SK-N-SH treated with all-trans-retinoic acid at 6 μM for 48 hours (cell line): ENCODE measurements at regions not wholly inside any gene's neighbourhood (a gene's known extent, or its start where the extent isn't known, plus 50 kb on each side); places are given as distances from the start of the nearest gene placed in this dataset.
"Not testable (repeated sequence)": the region's sequence is repeated elsewhere in the genome, so short reads cannot be mapped to it uniquely, and the experiment has no call there.

ENCODE experiments used
- CSDC2 ChIP-seq: fragments of 250-450 bp; sonication (Bioruptor Pico); IDR thresholded peaks from 2 replicates; pipeline ENCODE4 v1.5.0; 2020; ENCODE audit warnings: mild to moderate bottlenecking, moderate library complexity
- TCF4 ChIP-seq: fragments of 250-450 bp; sonication (Bioruptor Pico); IDR thresholded peaks from 2 replicates; pipeline ENCODE4 v1.8.0; 2021; ENCODE audit warnings: mild to moderate bottlenecking, moderate library complexity, borderline replicate concordance
- ZNF565 ChIP-seq: fragments of 450-650 bp; formaldehyde crosslinking; conservative IDR thresholded peaks from 2 replicates; pipeline ENCODE4 v1.5.0; 2020; ENCODE audit warnings: low read depth, mild to moderate bottlenecking, moderate library complexity
- ZNF70 ChIP-seq: fragments of 450-650 bp; formaldehyde crosslinking; IDR thresholded peaks from 2 replicates; pipeline ENCODE4 v1.5.0; 2020; ENCODE audit warnings: mild to moderate bottlenecking, moderate library complexity
- TF ChIP-seq, protein P1 (sequence below): fragments of 250-450 bp; sonication (Bioruptor Pico); IDR thresholded peaks from 2 replicates; pipeline ENCODE4 v1.8.0; 2020; ENCODE audit warnings: mild to moderate bottlenecking, moderate library complexity, borderline replicate concordance

DNA sequence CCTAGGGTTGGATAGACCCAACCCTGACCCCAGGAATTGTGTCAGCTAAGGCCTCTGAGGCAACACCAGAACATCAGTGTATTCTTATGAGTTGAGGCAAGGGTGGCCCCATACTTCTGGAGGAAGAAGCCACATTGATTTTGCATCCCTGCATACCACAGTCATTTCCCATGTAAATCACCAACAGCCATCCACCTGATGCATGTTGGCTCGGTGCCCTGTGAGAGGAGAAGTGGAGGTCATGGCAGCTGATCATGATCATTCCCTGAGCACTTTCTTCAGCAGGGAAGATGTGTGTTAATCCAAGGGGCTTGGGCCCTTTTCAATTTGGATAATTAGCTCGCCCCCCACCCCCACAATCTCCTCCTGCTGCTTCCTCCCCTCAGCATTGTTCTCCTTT, 85.1 kb downstream of the ATP6V0E2 start:
- TF ChIP-seq, protein P1, sequence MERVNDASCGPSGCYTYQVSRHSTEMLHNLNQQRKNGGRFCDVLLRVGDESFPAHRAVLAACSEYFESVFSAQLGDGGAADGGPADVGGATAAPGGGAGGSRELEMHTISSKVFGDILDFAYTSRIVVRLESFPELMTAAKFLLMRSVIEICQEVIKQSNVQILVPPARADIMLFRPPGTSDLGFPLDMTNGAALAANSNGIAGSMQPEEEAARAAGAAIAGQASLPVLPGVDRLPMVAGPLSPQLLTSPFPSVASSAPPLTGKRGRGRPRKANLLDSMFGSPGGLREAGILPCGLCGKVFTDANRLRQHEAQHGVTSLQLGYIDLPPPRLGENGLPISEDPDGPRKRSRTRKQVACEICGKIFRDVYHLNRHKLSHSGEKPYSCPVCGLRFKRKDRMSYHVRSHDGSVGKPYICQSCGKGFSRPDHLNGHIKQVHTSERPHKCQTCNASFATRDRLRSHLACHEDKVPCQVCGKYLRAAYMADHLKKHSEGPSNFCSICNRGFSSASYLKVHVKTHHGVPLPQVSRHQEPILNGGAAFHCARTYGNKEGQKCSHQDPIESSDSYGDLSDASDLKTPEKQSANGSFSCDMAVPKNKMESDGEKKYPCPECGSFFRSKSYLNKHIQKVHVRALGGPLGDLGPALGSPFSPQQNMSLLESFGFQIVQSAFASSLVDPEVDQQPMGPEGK (CRISPR knock-in tag), result not testable (repeated sequence)
- TF ChIP-seq TCF4 (CRISPR knock-in tag); ZNF565; ZNF70 (CRISPR knock-in tag); CSDC2 (CRISPR knock-in tag): not testable (repeated sequence)
